Uterus (tissue), 2 donors: ENCODE measurements at regions not wholly inside any gene's neighbourhood (a gene's known extent, or its start where the extent isn't known, plus 50 kb on each side); places are given as distances from the start of the nearest gene placed in this dataset.

ENCODE experiments used
- POLR2A ChIP-seq, 2 donors: fragments of 450-650 bp; IDR thresholded peaks; one replicate each; pipeline ENCODE4 v1.6.1; 2016; ENCODE audit warnings: antibody characterized with exemption in 2 of 2, mild to moderate bottlenecking in 1 of 2, moderate library complexity in 1 of 2
- TF ChIP-seq, protein P1 (sequence below), 4 experiments: fragments of 200-600 bp in 2 of 4; fragments of 450-650 bp in 2 of 4; sonication (generic) in 2 of 4; IDR thresholded peaks; one replicate each; pipeline ENCODE4 v1.5.1; 2016 to 2019; ENCODE audit warnings: antibody characterized with exemption in 4 of 4, mild to moderate bottlenecking in 2 of 4, moderate library complexity in 1 of 4

DNA sequence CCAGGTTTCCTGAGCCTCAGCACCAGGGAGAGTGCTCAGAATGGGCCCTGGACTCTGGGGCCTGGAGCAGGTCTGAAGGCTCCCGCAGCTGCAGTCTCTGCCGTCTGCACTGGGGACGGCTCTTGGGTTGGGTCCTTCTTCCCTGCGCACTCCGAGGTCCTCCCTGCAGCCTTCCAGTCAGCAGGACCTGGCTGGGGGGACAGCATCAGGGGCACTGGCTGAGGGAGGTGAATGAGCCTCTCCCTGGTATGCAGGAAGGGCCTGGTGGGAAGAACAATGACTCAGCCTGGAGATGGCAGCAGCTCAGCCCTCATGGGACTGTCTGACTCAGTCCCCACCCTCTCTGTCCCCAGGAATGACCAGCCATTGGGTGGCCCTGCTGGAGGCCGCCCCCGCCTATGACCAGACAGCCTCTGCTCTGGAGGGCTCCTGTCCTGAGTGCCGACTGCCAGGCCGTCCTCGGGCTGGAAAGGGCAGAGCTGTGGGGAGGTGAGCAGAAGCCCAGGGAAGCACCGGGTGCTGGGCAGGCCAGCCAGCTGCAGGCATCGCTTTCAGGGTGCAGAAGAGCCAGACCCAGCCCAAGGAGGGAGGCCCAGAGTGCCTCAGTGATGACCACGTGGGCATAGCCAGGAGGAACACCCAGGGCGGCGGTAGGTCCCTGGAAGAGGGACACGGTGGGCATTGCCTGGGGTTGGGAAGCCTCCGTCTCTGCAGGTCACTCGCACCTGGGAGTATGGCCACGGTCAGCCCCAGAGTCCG is 455.0 kb downstream of the BRD1 start:
- no peak for TF ChIP-seq POLR2A (IDR thresholded peaks at IDR 0.05)
- TF ChIP-seq, protein P1, sequence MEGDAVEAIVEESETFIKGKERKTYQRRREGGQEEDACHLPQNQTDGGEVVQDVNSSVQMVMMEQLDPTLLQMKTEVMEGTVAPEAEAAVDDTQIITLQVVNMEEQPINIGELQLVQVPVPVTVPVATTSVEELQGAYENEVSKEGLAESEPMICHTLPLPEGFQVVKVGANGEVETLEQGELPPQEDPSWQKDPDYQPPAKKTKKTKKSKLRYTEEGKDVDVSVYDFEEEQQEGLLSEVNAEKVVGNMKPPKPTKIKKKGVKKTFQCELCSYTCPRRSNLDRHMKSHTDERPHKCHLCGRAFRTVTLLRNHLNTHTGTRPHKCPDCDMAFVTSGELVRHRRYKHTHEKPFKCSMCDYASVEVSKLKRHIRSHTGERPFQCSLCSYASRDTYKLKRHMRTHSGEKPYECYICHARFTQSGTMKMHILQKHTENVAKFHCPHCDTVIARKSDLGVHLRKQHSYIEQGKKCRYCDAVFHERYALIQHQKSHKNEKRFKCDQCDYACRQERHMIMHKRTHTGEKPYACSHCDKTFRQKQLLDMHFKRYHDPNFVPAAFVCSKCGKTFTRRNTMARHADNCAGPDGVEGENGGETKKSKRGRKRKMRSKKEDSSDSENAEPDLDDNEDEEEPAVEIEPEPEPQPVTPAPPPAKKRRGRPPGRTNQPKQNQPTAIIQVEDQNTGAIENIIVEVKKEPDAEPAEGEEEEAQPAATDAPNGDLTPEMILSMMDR (IDR thresholded peaks at IDR 0.05): no peak
